Retinal pigment epithelial cell (primary cell): ENCODE measurements at regions not wholly inside any gene's neighbourhood (a gene's known extent, or its start where the extent isn't known, plus 50 kb on each side); places are given as distances from the start of the nearest gene placed in this dataset.

Experiments used
- DNase-seq: peaks from one replicate; pipeline ENCODE4 v3.0.0-alpha.2; 2010; ENCODE audit warnings: low read depth
- H3K4me3 ChIP-seq: 2 replicates; pipeline ENCODE4 v1.5.1; 2011; ENCODE audit warnings: mild to moderate bottlenecking, low read length, control low read depth, moderate library complexity
- CTCF ChIP-seq: conservative IDR thresholded peaks from 2 replicates; pipeline ENCODE4 v1.5.1; 2011; ENCODE audit warnings: low read depth, low read length, control low read depth, inconsistent platforms

GRCh38 chr13:31512331-31512730 is 227.0 kb upstream of the RXFP2 start:
- DNase-seq = no peak
- TF ChIP-seq CTCF = no peak
- no peak overlapping the region for H3K4me3 ChIP-seq

GRCh38 chr13:31514932-31515331 is 224.4 kb upstream of the RXFP2 start:
- no peak for DNase-seq
- H3K4me3 ChIP-seq = no peak overlapping the region
- no peak for TF ChIP-seq CTCF

- no peak for DNase-seq
- TF ChIP-seq CTCF = no peak
- no peak overlapping the region for H3K4me3 ChIP-seq
These were observed 223.9 kb upstream of the RXFP2 start for GRCh38 chr13:31515427-31515826.

GRCh38 chr13:31517599-31517998 is 221.7 kb upstream of the RXFP2 start:
- no peak for TF ChIP-seq CTCF
- DNase-seq = no peak
- no peak overlapping the region for H3K4me3 ChIP-seq

- H3K4me3 ChIP-seq = no peak overlapping the region
- TF ChIP-seq CTCF = no peak
- DNase-seq = no peak
These were observed 220.7 kb upstream of the RXFP2 start for GRCh38 chr13:31518645-31519044.

GRCh38 chr13:31521435-31521834 is 217.9 kb upstream of the RXFP2 start:
- no peak for TF ChIP-seq CTCF
- no peak overlapping the region for H3K4me3 ChIP-seq
- no peak for DNase-seq

GRCh38 chr13:31522396-31522795 is 216.9 kb upstream of the RXFP2 start:
- DNase-seq = no peak
- H3K4me3 ChIP-seq = no peak overlapping the region
- TF ChIP-seq CTCF = no peak
